HG03521 (cell line): ENCODE measurements at regions not wholly inside any gene's neighbourhood (a gene's known extent, or its start where the extent isn't known, plus 50 kb on each side); places are given as distances from the start of the nearest gene placed in this dataset.

Experiments used
- ATAC-seq: cut with Tn5 transposase; IDR thresholded peaks from one replicate; pipeline ENCODE4 v1.9.1; 2021; ENCODE audit warnings: mild to moderate bottlenecking, moderate library complexity; ENCODE audit not compliant: unreplicated experiment

DNA sequence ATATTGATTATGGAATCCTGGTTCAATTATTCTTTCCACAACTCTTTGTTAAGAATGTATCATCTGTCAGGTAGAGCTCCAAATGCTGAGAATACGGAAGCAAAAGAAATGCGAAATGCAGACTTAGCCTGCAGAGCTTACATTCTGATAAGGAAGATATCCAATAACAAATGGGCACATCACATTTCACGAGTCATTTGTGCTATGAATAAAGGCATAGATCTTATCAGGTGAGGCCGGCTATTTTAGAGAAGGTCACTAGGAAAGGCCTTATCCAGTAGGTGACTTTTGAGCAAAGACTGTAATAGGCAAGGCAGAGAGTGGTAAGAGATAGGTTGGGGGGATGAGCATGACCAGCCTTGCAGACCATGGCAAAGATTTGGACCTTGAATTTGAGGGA is 174.3 kb upstream of the SERPINE2 start:
- ATAC-seq = no peak

DNA sequence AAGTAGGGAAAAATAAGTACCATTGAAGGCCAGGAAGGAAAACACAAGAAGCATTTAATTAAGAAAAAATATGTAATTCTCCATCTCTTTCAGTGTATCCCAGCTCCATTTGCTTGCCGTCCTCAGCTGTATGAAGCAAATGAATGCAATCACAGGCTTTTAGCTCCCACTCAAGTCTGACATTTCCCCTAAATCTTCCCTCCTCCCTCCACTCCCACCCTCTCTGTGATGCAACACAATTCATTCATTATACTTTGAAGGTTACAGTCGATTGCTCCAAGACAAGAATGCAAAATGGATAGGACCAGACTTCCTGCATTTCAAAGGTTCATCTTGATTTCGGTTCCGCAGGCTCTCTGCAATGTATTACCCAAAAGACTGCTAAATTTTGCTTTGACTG is 172.7 kb upstream of the SERPINE2 start:
- ATAC-seq = no peak

DNA sequence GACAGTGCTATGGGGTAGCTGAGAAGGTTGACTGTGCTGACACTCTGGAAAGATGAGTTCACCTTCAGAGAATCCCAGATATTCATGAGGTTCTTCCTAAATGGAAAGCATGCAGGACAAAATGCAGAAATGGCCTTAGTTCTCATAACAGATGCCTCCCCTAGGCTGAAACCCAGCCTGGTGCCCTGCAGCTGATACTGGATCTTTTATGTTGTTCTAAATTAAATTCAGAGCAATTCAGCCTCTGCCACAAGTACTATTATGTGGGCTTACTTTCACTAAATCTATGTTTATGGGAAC is 172.0 kb upstream of the SERPINE2 start:
- ATAC-seq = no peak

DNA sequence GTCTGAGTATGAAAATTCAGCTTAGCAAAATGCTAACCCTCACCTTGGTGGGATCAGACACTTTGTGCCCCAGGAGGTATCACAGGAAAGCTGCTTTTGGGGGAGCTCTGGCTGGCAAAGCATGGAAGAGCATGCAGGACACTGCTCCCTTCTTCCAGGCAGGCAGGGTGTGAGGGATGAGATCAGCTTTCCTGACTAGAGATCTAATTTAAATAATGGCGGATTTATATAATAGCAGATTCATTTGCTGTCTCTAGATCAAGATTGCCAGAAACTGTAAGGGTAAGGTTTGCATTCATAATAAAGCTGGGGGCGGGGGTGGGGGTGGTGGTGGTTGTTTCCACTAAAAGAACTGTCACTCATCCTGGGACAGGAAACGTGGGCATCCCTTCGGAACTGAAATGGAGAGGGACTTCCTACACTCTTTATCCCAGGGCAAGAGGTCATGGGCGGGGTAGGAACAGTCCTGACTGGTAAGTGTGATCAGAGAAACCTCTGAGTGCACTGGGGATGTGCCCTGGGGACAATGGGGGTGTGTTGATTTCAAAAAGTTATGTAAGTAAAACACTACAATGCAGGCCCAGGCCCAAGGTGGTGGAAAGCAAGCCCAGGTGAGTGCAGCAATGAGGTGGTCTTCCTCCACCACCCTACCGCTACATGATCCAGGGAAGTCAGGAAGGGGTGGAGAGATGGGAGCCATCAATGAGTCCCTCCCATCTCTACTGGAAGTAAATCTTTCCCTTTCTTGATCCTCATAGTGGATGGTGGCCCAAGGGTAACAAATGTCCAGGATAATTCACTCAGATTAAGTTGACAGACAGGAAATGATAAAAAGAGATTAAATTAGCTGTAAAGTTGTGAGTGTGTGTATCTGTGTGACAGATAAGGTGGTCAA is 171.4 kb upstream of the SERPINE2 start:
- ATAC-seq = no peak

DNA sequence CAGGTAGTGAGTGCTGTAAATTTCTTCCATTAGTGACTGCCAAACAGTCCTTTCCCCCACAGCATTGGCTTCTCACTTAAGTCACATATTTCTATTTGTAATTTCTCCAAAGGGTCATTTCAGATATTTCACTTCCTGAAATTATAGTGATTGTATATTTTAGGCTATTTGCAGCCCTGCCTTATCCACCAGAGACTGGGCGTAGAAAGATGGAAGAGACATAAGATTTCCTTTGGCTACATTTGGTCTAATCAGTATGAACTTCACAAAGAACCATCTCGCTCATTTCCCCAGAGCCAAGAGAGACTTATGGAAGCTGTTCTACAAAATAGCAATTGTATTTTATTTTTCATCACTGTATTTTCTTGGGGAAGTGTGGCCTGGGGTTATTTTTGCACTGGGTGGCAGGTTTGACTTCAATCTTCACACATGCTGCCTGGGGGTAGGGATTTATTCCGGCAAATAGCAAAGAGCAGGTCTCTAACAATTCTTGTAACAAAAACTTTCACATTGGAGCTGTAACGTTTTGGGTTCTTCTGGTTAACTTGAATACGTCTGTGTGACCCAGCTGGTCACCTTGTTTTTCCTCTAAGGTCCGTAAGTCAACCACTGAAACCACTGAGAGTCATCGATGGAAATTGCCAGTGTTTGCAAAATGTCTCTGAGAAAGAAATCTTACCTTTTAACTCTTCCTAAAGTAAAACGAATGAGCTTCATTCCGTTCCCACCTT is 170.6 kb upstream of the SERPINE2 start:
- ATAC-seq = no peak

DNA sequence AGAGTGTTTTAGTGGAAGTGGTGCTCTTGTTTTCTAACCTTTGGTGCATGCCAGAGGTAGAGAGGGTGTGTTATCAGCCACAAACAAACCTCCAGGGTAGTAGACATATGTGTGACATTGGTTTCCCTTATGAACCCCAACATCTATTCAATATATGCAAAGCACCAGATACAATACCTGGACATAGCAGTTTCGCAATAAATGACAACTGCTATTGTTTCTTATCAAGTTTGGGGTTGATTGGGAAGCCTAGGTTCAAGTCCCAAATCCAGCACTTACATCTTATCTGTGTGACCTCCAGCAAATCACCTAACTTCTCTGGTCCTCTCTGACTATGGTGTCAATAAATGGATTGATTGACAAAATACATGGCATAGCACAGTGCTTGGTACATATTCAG is 169.4 kb upstream of the SERPINE2 start:
- no peak for ATAC-seq

DNA sequence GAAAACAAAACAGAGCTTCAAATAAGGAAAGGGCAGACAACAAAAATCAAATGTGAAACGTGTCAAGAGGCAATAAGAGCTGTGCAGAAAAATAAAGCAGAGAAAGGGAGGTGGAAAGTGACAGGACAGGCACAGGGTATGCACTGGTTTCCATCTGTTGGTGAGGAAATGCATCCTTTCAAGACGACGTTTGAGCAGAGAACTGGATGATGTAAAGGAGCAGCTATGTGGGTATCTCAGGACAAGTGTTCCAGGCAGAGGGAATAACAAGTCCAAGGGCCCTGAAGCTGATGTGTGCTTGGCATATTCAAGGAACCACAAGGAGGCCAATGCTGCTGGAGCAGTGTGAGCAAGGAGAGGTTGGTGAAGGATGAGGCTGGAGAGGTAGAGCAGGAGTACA is 168.9 kb upstream of the SERPINE2 start:
- ATAC-seq = no peak

DNA sequence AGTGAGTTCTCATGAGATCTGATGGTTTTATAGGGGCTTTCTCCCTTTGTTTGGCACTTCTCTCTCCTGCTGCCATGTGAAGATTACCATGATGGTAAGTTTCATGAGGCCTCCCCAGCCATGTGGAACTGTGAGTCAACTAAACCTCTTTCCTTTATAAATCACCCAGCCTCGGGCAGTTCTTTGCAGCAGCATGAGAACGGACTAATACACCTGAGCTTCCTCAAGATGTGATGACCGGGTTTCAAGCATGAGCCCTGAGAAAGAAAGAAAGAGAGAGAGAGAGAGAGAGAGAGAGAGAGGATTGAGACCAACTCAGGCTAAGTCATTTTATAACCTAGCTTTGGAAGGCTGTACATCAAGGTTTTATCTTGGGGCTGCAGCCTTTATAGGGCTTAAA is 167.7 kb upstream of the SERPINE2 start:
- ATAC-seq = no peak

DNA sequence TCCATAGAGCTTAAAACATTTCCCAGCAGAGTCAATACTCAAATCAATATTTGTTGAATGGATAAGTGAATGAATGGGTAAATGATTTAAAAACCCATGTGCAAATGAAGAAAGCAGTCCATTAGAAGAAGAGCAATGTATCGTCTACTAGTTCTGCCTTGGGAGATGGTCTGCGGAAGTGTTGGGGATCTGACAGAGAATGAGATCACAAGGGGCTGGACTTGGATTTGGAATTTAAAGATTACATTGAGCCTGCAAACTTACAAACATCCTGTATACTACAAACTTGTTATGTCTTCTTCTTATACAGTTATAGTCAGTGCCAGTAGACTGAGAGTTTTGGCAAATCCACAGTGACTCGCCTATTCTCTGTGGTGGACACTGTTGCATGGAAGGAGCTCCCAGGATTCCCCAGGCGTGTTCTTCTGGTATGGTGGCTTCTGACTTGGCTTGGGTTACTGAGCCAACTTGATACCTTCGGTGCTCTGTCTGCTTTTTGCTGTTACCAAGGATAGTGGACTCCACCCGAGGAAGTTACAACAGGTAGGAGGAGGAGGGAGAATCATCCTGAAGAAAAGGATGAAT is 163.3 kb upstream of the SERPINE2 start:
- no peak for ATAC-seq

DNA sequence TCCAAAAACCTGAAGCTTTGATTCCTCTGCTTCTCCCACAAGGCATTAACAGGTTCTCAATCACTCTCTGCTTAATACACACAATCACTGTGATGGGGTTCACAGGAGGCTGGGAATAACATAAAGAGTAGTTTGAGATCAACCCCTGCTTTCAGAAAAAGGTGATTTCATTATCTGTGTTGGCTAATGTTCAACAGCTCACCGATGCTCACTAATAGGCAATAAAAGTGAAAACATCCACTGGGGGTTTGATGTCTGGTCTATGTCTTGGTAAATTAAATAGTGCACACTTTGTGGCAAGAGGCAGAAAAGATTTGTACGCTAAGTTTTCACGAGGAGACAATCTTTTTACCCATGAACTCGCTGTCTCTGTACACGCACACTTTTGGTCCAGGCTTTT is 159.3 kb upstream of the SERPINE2 start:
- ATAC-seq = no peak

DNA sequence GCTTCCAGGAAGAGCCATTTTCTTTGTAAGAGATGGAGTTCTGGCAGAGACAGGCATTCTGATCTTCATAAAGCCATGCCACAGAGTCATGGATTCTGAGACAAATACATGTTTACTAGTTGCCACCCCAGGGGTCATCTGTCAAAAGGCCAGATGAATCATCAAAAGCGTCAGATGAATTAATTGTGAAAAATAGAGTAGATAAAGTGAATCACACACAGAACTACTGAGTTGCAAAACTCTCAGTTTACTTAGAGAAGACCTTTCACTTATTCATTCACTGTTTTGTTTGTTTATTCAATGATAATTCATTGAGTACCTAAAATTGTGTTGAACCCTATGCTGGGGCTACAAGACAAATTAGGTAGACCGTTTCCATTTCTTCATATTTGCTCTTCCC is 157.7 kb upstream of the SERPINE2 start:
- ATAC-seq = no peak

DNA sequence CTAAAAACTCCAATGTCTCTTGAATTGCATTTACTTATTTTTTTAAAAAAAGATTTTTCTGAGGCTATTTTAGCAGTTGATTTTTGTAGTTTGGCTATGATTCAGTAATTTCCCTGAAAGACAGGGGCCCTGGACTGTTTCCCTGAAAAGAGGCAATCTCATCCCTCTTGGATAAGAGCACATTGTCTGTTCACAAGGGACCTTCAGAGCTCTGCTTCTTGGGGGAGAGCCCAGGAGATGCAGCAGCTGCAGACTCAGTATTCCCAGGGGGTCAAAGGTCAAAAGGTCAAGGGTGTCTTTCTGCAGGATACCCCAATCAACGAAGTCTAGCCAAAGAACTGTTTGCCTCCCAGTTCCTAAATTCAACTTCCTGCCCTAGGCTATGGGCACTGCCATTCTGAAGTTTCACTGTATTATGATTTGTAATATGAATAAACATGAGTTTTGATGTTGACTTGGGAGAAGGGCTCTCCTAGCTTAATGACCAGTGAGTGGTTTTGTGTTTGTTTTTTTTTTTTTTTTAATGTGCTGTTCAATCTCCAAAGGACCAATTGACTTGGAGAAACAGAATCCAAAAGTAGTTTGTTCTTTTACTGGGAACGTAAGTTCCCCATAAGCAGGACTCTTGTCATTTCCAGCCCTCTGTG is 157.0 kb upstream of the SERPINE2 start:
- ATAC-seq = no peak

DNA sequence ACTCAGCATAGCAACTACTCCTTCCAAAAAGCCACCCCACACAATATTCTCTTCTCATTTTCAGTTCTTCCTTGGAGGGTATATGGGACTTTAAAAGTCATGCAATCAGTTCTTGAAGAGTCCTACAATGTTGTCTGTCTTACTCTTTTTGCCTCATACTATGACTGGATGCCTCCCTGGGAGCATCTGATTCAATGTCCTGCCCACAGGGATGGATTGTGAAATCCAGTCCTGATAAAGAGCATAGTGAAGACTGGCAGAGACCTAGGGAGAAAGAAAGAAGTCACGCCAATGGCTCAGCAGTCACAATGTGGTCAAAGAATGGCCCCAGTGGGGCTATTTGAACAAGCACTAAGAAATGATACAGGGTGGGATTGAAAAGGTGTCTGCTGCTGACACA is 155.1 kb upstream of the SERPINE2 start:
- ATAC-seq = no peak

DNA sequence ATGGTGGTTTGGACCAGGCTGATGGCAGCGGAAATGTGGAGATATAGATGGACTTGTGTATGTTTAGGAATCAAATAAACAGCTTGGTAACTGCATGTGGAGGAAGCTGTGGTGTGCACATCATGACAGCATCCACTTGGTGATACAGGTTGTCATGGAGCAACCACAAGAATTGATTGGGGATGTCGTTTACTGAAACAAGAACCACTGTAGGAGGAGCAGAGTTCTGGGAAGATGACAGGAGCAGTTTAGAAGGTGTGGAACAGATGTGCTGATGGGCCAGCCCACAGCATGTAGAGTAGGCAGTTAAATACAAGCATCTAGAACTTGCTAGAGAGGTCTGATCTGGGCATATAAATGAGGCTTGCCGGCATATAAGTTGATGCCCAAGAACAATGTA is 152.4 kb upstream of the SERPINE2 start:
- no peak for ATAC-seq

DNA sequence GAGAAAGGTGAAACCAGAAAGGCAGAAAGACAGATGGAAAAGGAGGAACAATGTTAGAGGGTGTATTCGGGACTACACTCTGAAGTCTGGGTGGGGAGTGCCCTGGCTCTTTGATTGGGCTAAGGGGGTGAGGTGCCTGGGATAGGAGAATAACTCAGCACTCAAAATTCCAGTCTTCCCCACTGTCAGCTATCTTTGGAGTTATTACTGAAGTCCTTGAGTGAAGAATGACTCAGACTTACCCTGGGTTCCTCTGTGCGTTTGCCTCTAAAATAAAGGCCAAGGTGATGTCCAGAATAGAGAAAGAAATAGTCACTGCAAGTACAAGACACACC is 151.8 kb upstream of the SERPINE2 start:
- no peak for ATAC-seq

DNA sequence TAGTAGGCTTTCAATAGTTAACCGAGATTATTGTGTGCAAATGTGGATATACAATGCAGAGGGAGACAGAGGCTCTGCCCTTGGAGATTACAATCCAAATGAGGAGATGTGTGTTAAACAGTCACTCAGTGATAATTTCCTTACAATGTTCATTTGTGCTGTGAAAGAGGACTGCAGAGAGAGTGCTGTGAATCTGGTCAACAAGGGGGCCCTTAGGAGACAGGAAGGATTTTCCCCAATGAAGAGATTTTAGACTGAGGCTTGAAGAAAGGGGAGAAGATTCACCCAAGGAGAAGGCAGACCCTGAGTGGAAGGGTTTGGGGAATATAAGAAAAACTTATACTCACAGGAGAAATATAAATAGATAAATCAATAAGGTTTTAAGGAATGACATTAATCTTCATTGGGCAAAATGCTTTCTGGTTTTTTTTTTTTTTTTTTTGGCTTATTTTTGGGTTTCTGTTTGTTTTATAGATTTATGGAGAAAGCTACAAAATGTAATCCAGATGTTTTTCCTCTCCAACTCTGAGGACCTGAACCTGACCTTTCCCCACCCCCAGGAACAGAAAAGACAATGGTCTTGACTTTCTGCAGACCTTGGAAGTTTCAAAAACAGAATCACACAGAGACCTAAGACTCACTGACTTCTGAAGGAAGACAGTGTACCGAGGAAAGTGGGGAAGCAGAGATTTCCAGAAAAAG is 151.3 kb upstream of the SERPINE2 start:
- no peak for ATAC-seq

DNA sequence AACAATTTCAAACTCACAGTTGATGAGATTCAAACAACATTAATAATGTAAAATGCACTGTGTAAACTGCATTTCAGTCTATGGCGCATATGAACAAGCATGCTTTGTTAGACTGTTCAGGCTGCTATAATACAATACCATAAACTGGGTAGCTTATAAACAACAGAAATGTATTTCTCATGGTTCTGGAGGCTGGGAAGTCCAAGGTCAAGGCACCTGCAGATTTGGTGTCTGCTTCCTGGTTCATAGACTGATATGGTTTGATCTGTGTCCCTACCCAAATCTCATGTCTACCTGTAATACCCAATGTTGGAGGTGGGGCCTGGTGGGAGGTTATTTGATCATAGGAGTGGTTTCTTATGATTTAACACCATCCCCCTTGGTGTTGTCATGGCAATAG is 148.1 kb upstream of the SERPINE2 start:
- no peak for ATAC-seq

DNA sequence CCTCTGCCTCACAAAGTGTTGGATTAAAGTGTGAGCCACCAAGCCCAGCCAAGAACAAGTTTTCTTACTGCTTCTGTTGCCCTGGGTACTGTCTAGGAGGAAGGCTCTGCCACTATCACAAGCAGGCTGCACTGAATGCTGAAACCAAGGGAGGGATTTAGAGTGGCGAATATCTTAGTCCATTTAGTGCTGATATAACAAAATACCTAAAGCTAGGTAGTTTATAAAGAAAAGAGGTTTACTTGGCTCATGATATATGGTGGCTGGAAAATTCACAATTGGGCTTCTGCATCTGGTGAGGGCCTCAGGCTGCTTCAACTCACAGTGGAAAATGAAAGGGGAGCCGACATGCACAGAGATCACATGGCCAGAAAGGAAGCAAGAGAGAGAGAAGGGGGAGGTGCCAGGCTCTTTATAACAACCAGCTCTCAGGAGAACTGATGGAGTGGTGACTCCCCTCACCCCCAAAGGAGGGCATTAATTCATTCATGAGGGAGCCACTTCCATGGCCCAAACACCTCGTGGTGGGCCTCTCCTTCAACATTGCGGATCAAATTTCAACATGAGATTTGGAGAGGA is 146.0 kb upstream of the SERPINE2 start:
- ATAC-seq = no peak

DNA sequence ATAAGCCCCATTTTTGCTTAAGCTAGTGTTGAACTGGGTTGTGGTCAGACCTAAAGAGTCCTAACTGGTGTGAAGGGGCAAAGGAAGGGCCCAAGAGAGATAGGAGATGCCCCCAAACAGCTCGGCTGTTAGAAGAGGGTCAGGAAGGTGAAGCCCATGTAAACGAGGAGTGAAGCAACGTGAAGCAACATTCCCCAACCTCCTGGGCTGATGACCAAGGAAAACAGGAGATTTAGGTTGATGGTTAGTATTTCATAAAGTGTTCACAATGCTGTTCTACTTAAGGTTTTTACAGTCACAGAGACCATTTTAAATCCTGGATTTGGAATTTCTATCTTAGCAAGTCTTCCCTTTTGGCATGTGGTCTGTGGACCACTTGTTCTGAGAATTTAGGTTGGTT is 144.0 kb upstream of the SERPINE2 start:
- no peak for ATAC-seq

DNA sequence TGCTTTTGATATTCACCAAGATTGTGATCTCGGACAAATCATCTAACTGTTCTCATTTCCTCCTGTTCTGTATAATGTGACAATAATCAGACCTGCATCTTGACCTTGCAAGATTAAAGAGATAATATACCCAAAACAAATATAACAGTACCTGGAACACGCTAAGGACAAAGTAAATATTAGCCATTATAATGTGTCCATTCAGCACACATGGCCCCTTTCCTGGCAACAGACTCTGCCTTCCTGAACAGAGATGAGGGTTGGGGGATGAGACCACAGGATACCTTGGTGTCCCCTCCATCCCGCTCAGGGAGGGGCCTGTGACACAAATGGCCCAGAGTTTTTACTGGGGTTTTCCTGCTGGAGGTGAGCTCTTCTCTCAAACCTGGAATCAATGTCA is 143.4 kb upstream of the SERPINE2 start:
- no peak for ATAC-seq
